Left ventricle myocardium inferior (tissue), 1 donor: ENCODE measurements at regions not wholly inside any gene's neighbourhood (a gene's known extent, or its start where the extent isn't known, plus 50 kb on each side); places are given as distances from the start of the nearest gene placed in this dataset.

Experiments
- DNase-seq: peaks from one replicate; pipeline ENCODE4 v3.0.0-alpha.2; 2020
- H3K27ac ChIP-seq: fragments of 200-600 bp; replicated peaks from 2 replicates; pipeline ENCODE4 v1.8.0; 2021
- H3K27me3 ChIP-seq: fragments of 200-600 bp; 2 replicates; pipeline ENCODE4 v1.8.0; 2021; ENCODE audit warnings: low read depth
- H3K36me3 ChIP-seq: fragments of 200-600 bp; 2 replicates; pipeline ENCODE4 v1.8.0; 2021
- H3K4me1 ChIP-seq: fragments of 200-600 bp; 2 replicates; pipeline ENCODE4 v1.8.0; 2021
- H3K4me3 ChIP-seq: fragments of 200-600 bp; 2 replicates; pipeline ENCODE4 v1.8.0; 2021; ENCODE audit warnings: mild to moderate bottlenecking, moderate library complexity
- H3K9me3 ChIP-seq: fragments of 200-600 bp; replicated peaks from 2 replicates; pipeline ENCODE4 v1.8.0; 2021
- CTCF ChIP-seq: fragments of 200-600 bp; IDR thresholded peaks from 2 replicates; pipeline ENCODE4 v1.8.0; 2021; ENCODE audit warnings: antibody characterized with exemption, mild to moderate bottlenecking, borderline replicate concordance
- intact Hi-C: fragments of 100-400 bp; cut with micrococcal nuclease; formaldehyde crosslinking; loops from one replicate; pipeline ENCODE4 v1.11.0; 2022
- donor health status: DM: no; HTN: yes; CAD: no; lungs with severe emphysema.

- no peaks in the 10 kb centered on the region for H3K36me3 ChIP-seq
- peaks cover 12% of the 10 kb centered on the region for H3K9me3 ChIP-seq
- intact Hi-C loops = no loop called here
- H3K27ac ChIP-seq = no peak overlapping the region
- no peak overlapping the region for H3K4me3 ChIP-seq
- peaks cover 46% of the 10 kb centered on the region for H3K27me3 ChIP-seq
- no peaks in the 10 kb centered on the region for H3K4me1 ChIP-seq
- no peak for DNase-seq
- no peak for TF ChIP-seq CTCF
These were observed 277.2 kb upstream of the TCERG1L start for GRCh38 chr10:131588704-131589220.

GRCh38 chr10:131590567-131590966 lies 279.0 kb upstream of the TCERG1L start:
- Histone ChIP-seq H3K27ac (no peak overlapping the region), H3K9me3 (peaks cover 12% of the 10 kb centered on the region), H3K27me3 (peaks cover 29% of the 10 kb centered on the region), H3K4me1 (no peaks in the 10 kb centered on the region), H3K36me3 (no peaks in the 10 kb centered on the region), H3K4me3 (no peak overlapping the region)
- DNase-seq = no peak
- no peak for TF ChIP-seq CTCF
- intact Hi-C loops = no loop called here

- no peaks in the 10 kb centered on the region for H3K4me1 ChIP-seq
- DNase-seq = no peak
- peaks cover 16% of the 10 kb centered on the region for H3K27me3 ChIP-seq
- H3K27ac ChIP-seq = no peak overlapping the region
- no peak overlapping the region for H3K4me3 ChIP-seq
- TF ChIP-seq CTCF = no peak
- no peaks in the 10 kb centered on the region for H3K36me3 ChIP-seq
- H3K9me3 ChIP-seq = peaks cover 12% of the 10 kb centered on the region
- intact Hi-C loops = no loop called here
These were observed 280.4 kb upstream of the TCERG1L start for GRCh38 chr10:131591936-131592335.

GRCh38 chr10:131609176-131609575 lies 291.6 kb upstream of the PPP2R2D start:
- Histone ChIP-seq H3K4me1 (no peaks in the 10 kb centered on the region), H3K4me3 (no peak overlapping the region), H3K27me3 (peaks cover 34% of the 10 kb centered on the region), H3K9me3 (peaks cover 36% of the 10 kb centered on the region), H3K36me3 (no peaks in the 10 kb centered on the region), H3K27ac (no peak overlapping the region)
- no peak for DNase-seq
- intact Hi-C loops = no loop called here
- no peak for TF ChIP-seq CTCF

- intact Hi-C loops = no loop called here
- no peaks in the 10 kb centered on the region for H3K9me3 ChIP-seq
- DNase-seq = no peak
- no peak for TF ChIP-seq CTCF
- H3K27me3 ChIP-seq = peaks cover 71% of the 10 kb centered on the region
- H3K27ac ChIP-seq = no peak overlapping the region
- no peaks in the 10 kb centered on the region for H3K4me1 ChIP-seq
- H3K4me3 ChIP-seq = no peak overlapping the region
- no peaks in the 10 kb centered on the region for H3K36me3 ChIP-seq
These were observed 285.7 kb upstream of the PPP2R2D start for GRCh38 chr10:131615150-131615549.
